ENCODE measurements at regions not wholly inside any gene's neighbourhood (a gene's known extent, or its start where the extent isn't known, plus 50 kb on each side); places are given as distances from the start of the nearest gene placed in this dataset.

DNA sequence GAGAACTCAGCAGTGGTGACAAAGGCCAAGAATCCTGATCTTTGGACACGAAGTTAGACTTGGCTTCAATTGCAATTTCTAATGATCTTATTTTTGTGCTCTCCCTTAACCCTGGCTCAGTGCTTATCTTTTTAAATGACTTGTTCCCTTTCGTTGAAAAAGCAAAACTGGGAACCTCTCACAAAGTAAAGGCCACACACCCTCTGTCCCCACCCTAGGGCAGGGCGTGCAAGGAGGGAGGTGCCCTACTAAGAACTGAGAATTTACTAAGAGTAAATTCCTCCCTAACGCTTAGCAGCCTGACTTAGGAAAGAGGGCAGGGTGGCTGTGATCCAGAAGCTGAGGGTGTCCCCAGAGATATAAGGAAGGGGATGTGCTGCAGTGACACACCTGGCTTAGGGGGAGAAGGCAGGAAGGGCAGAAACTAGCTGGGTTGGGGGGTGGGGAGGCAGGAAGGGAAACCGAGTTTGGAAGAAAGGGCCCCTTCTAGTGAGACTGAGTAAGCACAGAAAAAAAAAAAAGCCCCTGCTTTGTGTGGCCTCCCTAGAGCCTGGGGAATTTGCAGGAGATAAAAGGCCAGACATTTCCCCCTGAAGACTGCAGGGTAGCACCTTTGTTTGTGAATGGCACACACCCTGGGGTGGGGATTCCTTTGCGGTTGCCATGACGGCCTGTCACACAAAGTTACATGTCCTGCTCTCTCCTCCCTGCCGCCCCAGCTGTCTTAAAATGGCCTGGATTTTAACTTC lies 435.1 kb downstream of the EFNB2 start:
- no peak for DNase-seq (ENCODE audit: low read depth)
- TF ChIP-seq, protein P1, sequence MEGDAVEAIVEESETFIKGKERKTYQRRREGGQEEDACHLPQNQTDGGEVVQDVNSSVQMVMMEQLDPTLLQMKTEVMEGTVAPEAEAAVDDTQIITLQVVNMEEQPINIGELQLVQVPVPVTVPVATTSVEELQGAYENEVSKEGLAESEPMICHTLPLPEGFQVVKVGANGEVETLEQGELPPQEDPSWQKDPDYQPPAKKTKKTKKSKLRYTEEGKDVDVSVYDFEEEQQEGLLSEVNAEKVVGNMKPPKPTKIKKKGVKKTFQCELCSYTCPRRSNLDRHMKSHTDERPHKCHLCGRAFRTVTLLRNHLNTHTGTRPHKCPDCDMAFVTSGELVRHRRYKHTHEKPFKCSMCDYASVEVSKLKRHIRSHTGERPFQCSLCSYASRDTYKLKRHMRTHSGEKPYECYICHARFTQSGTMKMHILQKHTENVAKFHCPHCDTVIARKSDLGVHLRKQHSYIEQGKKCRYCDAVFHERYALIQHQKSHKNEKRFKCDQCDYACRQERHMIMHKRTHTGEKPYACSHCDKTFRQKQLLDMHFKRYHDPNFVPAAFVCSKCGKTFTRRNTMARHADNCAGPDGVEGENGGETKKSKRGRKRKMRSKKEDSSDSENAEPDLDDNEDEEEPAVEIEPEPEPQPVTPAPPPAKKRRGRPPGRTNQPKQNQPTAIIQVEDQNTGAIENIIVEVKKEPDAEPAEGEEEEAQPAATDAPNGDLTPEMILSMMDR (conservative IDR thresholded peaks at IDR 0.05; ENCODE audit: low read depth, low read length), result no peak
- no peak overlapping the region for H3K4me3 ChIP-seq (ENCODE audit: low read depth, low read length)

DNA sequence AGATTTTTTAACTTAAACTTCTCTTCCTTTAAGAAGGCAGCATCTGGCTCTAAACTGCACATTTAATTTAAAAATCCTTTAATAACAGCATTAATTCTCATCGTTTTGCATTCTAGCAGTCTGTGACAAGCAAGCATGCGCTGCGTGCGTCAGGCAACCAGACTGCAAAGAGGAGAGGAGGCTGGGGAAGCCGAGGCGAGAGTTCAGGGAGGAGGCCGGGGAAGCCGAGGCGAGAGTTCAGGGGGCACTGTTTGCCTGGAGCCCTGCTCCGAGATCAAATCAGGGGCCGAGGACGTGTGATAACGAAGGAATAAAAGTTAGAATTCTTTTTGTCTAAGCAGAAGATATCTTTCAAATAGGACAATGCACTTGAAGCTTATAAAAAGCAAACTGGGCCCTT lies 435.7 kb downstream of the EFNB2 start:
- no peak overlapping the region for H3K4me3 ChIP-seq (ENCODE audit: low read depth, low read length)
- no peak for DNase-seq (ENCODE audit: low read depth)
- TF ChIP-seq, protein P1 (conservative IDR thresholded peaks at IDR 0.05; ENCODE audit: low read depth, low read length), result no peak

DNA sequence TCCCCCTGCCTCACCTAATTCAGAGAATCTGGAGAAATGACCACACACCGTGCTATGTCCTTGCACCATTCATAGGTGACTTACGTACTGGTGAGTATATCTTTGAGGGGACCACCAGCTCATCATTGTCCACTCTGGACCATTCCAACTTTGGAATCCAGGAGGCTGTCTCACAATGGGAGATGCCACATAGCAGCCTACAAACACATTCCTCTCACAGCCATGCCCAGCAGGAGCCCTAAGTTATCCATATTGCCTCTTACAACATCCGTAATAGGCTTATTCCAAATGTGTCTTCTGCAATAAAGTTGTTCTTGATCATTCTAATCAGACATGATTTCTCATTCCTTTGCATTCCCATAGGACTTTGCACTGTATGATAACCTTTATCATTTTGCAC lies 436.7 kb downstream of the EFNB2 start:
- no peak overlapping the region for H3K4me3 ChIP-seq (ENCODE audit: low read depth, low read length)
- TF ChIP-seq, protein P1 (conservative IDR thresholded peaks at IDR 0.05; ENCODE audit: low read depth, low read length), result no peak
- no peak for DNase-seq (ENCODE audit: low read depth)

DNA sequence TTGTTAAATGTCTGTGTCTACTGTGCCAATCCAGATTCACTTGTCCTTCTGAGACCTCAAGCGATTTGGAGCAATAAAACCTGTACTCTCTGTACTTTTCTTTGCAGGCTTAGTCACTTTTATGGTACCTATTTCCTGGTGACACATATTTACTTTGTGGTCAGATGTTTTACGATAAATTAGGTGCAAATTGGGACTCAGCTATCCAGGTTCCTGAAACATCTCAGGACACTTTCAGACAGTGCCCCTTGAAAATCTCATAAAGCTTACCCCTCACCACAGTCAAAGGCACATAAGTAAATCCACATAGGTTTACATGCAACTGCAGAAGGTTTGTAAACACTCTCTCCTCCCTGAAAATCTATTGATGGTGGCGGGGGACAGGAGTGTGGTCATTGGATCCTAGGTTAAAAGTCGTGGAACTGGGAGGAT lies 438.8 kb downstream of the EFNB2 start:
- TF ChIP-seq, protein P1 (conservative IDR thresholded peaks at IDR 0.05; ENCODE audit: low read depth, low read length), result no peak
- no peak overlapping the region for H3K4me3 ChIP-seq (ENCODE audit: low read depth, low read length)
- DNase-seq (ENCODE audit: low read depth), result no peak

DNA sequence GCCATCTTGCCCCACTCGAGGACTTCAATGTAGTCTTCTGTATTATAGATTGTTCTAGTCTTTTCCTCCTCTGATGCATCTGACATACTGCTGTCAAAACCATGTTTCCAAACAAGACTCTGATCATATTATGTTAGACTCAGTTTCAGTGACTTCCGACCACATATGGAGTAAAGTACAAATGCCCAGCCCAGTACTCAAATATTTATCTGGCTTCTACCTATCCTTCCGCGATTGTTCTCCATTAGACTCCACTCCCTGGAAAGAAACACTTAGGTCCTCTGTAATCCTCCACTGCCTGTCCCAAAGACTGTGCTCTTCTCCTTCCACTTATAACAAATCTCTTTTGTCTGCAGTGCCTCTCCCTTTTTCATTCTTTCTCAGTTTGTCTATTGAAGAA lies 439.5 kb downstream of the EFNB2 start:
- TF ChIP-seq, protein P1 (conservative IDR thresholded peaks at IDR 0.05; ENCODE audit: low read depth, low read length), result no peak
- DNase-seq (ENCODE audit: low read depth), result no peak

DNA sequence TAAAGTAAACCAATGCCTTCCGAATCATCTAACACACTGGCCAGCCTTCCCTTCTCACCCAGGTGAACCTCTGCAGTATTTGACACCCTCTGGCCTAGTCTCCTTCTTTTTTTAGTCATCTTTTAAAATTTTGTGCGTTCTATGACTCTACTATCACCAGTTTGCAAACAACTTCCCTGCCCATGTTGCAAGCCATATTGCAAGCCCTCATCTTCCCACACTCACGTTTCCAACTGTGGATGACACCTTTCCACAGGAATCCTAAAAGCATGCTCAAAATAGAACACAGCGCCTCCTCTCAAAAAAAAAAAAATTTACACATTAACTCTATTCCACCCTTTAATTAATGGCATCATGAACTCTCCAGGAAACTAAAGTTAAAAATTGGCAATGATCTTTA lies 440.1 kb downstream of the EFNB2 start:
- no peak for DNase-seq (ENCODE audit: low read depth)
- TF ChIP-seq, protein P1 (conservative IDR thresholded peaks at IDR 0.05; ENCODE audit: low read depth, low read length), result no peak
- H3K4me3 ChIP-seq (ENCODE audit: low read depth, low read length), result no peak overlapping the region

More for the DNA sequence above, 439.5 kb downstream of the EFNB2 start:
- H3K4me3 ChIP-seq (ENCODE audit: low read depth, low read length), result no peak overlapping the region

DNA sequence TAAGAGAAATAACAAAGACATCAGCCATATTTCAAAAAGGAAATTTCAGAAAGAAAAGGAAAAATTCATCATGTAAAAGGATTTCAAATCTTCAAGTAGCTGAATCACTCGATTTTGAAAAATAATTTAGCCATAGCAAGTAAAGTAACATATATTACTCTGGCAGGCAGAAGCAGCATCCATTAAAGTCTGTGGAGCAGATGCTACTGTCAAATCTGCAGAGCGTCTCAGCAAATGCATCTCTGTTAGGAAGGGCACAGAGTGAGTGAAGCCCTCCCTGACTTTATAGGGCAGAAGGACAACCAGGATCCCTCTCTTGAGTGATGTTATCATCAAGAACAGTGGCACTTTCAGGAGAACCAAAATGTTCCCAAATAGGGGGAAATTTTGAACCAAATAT lies 445.5 kb downstream of the EFNB2 start:
- TF ChIP-seq, protein P1 (conservative IDR thresholded peaks at IDR 0.05; ENCODE audit: low read depth, low read length), result no peak
- no peak overlapping the region for H3K4me3 ChIP-seq (ENCODE audit: low read depth, low read length)
- no peak for DNase-seq (ENCODE audit: low read depth)
